GM19351 (cell line): ENCODE measurements at regions not wholly inside any gene's neighbourhood (a gene's known extent, or its start where the extent isn't known, plus 50 kb on each side); places are given as distances from the start of the nearest gene placed in this dataset.
"Not testable (repeated sequence)": the region's sequence is repeated elsewhere in the genome, so short reads cannot be mapped to it uniquely, and the experiment has no call there.

Experiments used
- ATAC-seq: cut with Tn5 transposase; IDR thresholded peaks from one replicate; pipeline ENCODE4 v1.9.1; 2021; ENCODE audit warnings: mild to moderate bottlenecking, moderate library complexity; ENCODE audit not compliant: unreplicated experiment

- ATAC-seq, result no peak
Measured at GRCh38 chr13:50225193-50226155, 210.2 kb downstream of the KCNRG start.

GRCh38 chr13:50226515-50227155 lies 211.4 kb downstream of the KCNRG start:
- ATAC-seq, result peak; percentile 56

- ATAC-seq, result no peak
Measured at GRCh38 chr13:50227361-50227760, 212.1 kb downstream of the KCNRG start.

- no peak for ATAC-seq
Measured at GRCh38 chr13:50228527-50228926, 213.3 kb downstream of the KCNRG start.

GRCh38 chr13:50229960-50230661 lies 214.9 kb downstream of the KCNRG start:
- no peak for ATAC-seq

GRCh38 chr13:50230662-50230978 lies 215.4 kb downstream of the KCNRG start:
- no peak for ATAC-seq

- ATAC-seq, result not testable (repeated sequence)
Measured at GRCh38 chr13:50233574-50233973, 218.3 kb downstream of the KCNRG start.

GRCh38 chr13:50235604-50236342 lies 220.5 kb downstream of the KCNRG start:
- no peak for ATAC-seq

GRCh38 chr13:50236898-50237318 lies 221.7 kb downstream of the KCNRG start:
- ATAC-seq, result peak; percentile 96

- ATAC-seq, result no peak
Measured at GRCh38 chr13:50238922-50239321, 223.7 kb downstream of the KCNRG start.

- no peak for ATAC-seq
Measured at GRCh38 chr13:50241479-50241878, 226.2 kb downstream of the KCNRG start.

- ATAC-seq, result no peak
Measured at GRCh38 chr13:50243931-50244330, 228.7 kb downstream of the KCNRG start.

- ATAC-seq, result no peak
Measured at GRCh38 chr13:50244355-50244712, 229.1 kb downstream of the KCNRG start.

GRCh38 chr13:50244713-50245574 lies 229.7 kb downstream of the KCNRG start:
- peak; percentile 96 for ATAC-seq

- no peak for ATAC-seq
Measured at GRCh38 chr13:50247223-50247622, 232.0 kb downstream of the KCNRG start.

- no peak for ATAC-seq
Measured at GRCh38 chr13:50248516-50249143, 233.4 kb downstream of the KCNRG start.

GRCh38 chr13:50249144-50249521 lies 233.9 kb downstream of the KCNRG start:
- no peak for ATAC-seq

GRCh38 chr13:50250401-50250800 lies 235.2 kb downstream of the KCNRG start:
- ATAC-seq, result no peak

GRCh38 chr13:50255639-50256038 lies 240.4 kb downstream of the KCNRG start:
- no peak for ATAC-seq
